ENCODE measurements at regions not wholly inside any gene's neighbourhood (a gene's known extent, or its start where the extent isn't known, plus 50 kb on each side); places are given as distances from the start of the nearest gene placed in this dataset.

DNA sequence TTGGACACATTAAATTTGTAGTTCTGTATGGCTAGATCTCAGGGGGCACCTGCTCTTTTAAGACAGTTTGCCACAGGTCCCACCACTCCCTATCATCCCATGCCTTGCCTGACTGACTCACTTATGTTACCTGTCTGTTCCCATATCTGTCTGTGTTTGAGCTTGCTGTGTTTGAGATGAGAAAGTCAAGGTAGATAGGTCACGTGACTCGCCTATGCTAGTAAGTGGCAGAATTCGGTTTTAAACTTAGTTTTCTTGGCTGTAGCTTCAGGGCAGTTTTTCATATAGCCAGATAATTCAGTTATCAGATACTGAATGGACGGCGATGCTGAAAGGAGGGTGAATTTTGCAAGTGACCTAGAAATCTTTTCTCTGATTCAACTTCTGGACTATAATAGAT, 348.4 kb downstream of the RPS24 start:
- no peak for TF ChIP-seq EZH2 (IDR thresholded peaks at IDR 0.05; ENCODE audit: borderline replicate concordance, low read length)
- TF ChIP-seq, protein P1, sequence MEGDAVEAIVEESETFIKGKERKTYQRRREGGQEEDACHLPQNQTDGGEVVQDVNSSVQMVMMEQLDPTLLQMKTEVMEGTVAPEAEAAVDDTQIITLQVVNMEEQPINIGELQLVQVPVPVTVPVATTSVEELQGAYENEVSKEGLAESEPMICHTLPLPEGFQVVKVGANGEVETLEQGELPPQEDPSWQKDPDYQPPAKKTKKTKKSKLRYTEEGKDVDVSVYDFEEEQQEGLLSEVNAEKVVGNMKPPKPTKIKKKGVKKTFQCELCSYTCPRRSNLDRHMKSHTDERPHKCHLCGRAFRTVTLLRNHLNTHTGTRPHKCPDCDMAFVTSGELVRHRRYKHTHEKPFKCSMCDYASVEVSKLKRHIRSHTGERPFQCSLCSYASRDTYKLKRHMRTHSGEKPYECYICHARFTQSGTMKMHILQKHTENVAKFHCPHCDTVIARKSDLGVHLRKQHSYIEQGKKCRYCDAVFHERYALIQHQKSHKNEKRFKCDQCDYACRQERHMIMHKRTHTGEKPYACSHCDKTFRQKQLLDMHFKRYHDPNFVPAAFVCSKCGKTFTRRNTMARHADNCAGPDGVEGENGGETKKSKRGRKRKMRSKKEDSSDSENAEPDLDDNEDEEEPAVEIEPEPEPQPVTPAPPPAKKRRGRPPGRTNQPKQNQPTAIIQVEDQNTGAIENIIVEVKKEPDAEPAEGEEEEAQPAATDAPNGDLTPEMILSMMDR (IDR thresholded peaks at IDR 0.05; ENCODE audit: low read length) = no peak
